Psoas muscle (tissue), 7 donors: ENCODE measurements at regions not wholly inside any gene's neighbourhood (a gene's known extent, or its start where the extent isn't known, plus 50 kb on each side); places are given as distances from the start of the nearest gene placed in this dataset.

Experiments
- ATAC-seq, 4 donors: fragments of 200-7000 bp; cut with Tn5 transposase; one replicate each; pipeline ENCODE4 v1.9.1; 2020; ENCODE audit warnings: moderate library complexity in 3 of 4, mild to moderate bottlenecking in 2 of 4
- DNase-seq, 2 donors: peaks; one replicate each; pipeline ENCODE4 v3.0.0-alpha.2; 2020
- H3K27ac ChIP-seq: fragments of 200-600 bp; one replicate; pipeline ENCODE4 v1.8.0; 2022
- H3K27me3 ChIP-seq, 3 donors: fragments of 200-600 bp in 1 of 3; one replicate each; pipeline versions ENCODE4 v1.6.1 to v1.8.0; 2013 to 2022; ENCODE audit warnings: low read length in 2 of 3, mild to moderate bottlenecking in 2 of 3, moderate library complexity in 1 of 3; ENCODE audit not compliant: insufficient read depth in 3 of 3
- H3K36me3 ChIP-seq, 2 donors: fragments of 200-600 bp in 1 of 2; one replicate each; pipeline versions ENCODE4 v1.6.1 to v1.8.0; 2013 to 2022; ENCODE audit warnings: low read depth in 1 of 2, mild to moderate bottlenecking in 1 of 2, moderate library complexity in 1 of 2; ENCODE audit not compliant: insufficient read depth in 1 of 2
- H3K4me1 ChIP-seq: fragments of 200-600 bp; one replicate; pipeline ENCODE4 v1.8.0; 2022
- H3K4me3 ChIP-seq: fragments of 200-600 bp; one replicate; pipeline ENCODE4 v1.8.0; 2022; ENCODE audit warnings: mild to moderate bottlenecking
- H3K9me3 ChIP-seq: fragments of 200-600 bp; one replicate; pipeline ENCODE4 v1.8.0; 2022
- CTCF ChIP-seq: fragments of 200-600 bp; IDR thresholded peaks from one replicate; pipeline ENCODE4 v1.8.0; 2022; ENCODE audit warnings: antibody characterized with exemption
- whole genome bisulfite sequencing, 3 donors: extraction: QIAGEN DNeasy Blood & Tissue Kit; methylation state at CpG; one replicate each; pipeline versions ENCODE4 v1.1.6 to v1.1.7; 2013; 5-methylcytosine and 5-hydroxymethylcytosine counted together
- intact Hi-C, 2 donors: fragments of 100-400 bp; cut with DNase I; formaldehyde crosslinking; loops; one replicate each; pipeline versions ENCODE4 v1.11.0 to v1.14.2; 2022
- donor health status: healthy with polysubstance abuse.
- donor health status: DM: no; HTN: no; CAD: no; lungs with moderate emphysema.
- donor health status: Bipolar disorder and iron deficiency.
- donor health status: healthy.
- donor health status: DM: yes; HTN: yes; CAD: no.
- donor health status: DM: no; HTN: no; CAD: no.
- donor health status: DM: yes; HTN: yes; CAD: no.

GRCh38 chr10:70997236-70997635 is 108.9 kb upstream of the PCBD1 start:
- 65 to 67% (median 66%) methylated on average over 3 of the region's 3 CpGs for WGBS, 3 donors
- no peak for ATAC-seq

DNA sequence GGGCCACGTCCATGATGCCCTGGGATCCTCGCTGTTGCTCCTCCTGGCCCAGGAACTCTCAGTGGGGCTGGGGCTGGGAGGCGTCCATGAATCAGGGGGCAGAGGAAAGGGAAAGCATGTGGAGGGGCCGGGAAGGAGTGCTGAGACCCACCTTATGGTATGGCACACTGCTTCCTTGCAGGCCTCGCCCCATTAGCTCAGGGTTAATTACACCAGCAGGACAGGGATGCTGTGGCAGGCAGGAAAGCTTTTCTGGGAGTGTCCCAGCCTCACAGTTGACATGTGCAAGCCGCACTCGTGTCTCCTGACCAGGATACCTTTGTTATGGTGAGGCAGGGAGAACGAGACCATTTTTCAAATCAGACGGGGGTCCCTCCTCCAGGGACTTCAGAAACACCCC is 109.7 kb upstream of the PCBD1 start:
- intact Hi-C loops, result no loop called here
- H3K9me3 ChIP-seq, result no peaks in the 10 kb centered on the region
- no peak overlapping the region for H3K27ac ChIP-seq
- ATAC-seq (no peak), DNase-seq (no peak)
- H3K36me3 ChIP-seq, result no peaks in the 10 kb centered on the region
- H3K4me3 ChIP-seq, result no peak overlapping the region
- TF ChIP-seq CTCF, result no peak
- WGBS, 3 donors, result 89 to 90% (median 89%) methylated on average over 9 of the region's 9 CpGs
- no peaks in the 10 kb centered on the region for H3K4me1 ChIP-seq
- no peaks in the 10 kb centered on the region for H3K27me3 ChIP-seq

More at GRCh38 chr10:70997236-70997635, 108.9 kb upstream of the PCBD1 start:
- intact Hi-C loops, result no loop called here
- no peaks in the 10 kb centered on the region for H3K36me3 ChIP-seq
- H3K4me1 ChIP-seq, result no peaks in the 10 kb centered on the region
- H3K27me3 ChIP-seq, result no peaks in the 10 kb centered on the region
- H3K4me3 ChIP-seq, result no peak overlapping the region
- no peak overlapping the region for H3K27ac ChIP-seq
- H3K9me3 ChIP-seq, result no peaks in the 10 kb centered on the region
- no peak for DNase-seq
- TF ChIP-seq CTCF, result no peak

DNA sequence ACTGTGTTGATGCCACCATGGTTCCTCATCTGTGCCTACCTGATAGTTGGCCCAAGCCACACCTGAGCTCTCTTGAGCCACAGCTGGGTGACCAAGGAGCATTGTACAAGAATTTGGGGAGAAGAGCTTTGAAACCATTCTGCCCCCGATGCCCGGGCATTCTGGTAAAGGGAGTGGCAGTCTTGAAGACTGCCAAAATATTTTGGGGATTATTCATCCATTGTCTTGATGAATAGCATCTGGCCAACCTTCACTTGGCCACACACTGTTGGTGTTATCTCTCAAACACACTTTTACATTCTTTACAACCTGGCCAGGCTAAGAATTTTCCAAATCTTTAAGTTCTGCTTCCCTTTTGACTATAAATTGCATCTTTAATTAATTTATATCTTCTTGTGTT is 113.1 kb upstream of the PCBD1 start:
- H3K27ac ChIP-seq, result no peak overlapping the region
- no peaks in the 10 kb centered on the region for H3K9me3 ChIP-seq
- TF ChIP-seq CTCF, result no peak
- no peaks in the 10 kb centered on the region for H3K4me1 ChIP-seq
- H3K4me3 ChIP-seq, result no peak overlapping the region
- 48 to 59% (median 54%) methylated on average over 2 of the region's 2 CpGs for WGBS, 3 donors
- intact Hi-C loops, result no loop called here
- ATAC-seq (no peak), DNase-seq (no peak)
- H3K36me3 ChIP-seq, result no peaks in the 10 kb centered on the region
- peaks cover 0 to 5% (median 0%) of the 10 kb centered on the region in 3 donors for H3K27me3 ChIP-seq

GRCh38 chr10:71004176-71005075 is 116.1 kb upstream of the PCBD1 start:
- 84 to 87% (median 86%) methylated on average over 9 of the region's 9 CpGs for whole genome bisulfite sequencing, 3 donors
- Histone ChIP-seq H3K27ac (no peak overlapping the region), H3K27me3 (peaks cover 0 to 5% (median 3%) of the 10 kb centered on the region in 3 donors), H3K9me3 (no peaks in the 10 kb centered on the region), H3K4me3 (no peak overlapping the region), H3K36me3 (no peaks in the 10 kb centered on the region), H3K4me1 (no peaks in the 10 kb centered on the region)
- no peak for TF ChIP-seq CTCF
- ATAC-seq (no peak), DNase-seq (no peak)
- intact Hi-C loops, result no loop called here
